ENCODE measurements at regions not wholly inside any gene's neighbourhood (a gene's known extent, or its start where the extent isn't known, plus 50 kb on each side); places are given as distances from the start of the nearest gene placed in this dataset.
"Not testable (repeated sequence)": the region's sequence is repeated elsewhere in the genome, so short reads cannot be mapped to it uniquely, and the experiment has no call there.

DNA sequence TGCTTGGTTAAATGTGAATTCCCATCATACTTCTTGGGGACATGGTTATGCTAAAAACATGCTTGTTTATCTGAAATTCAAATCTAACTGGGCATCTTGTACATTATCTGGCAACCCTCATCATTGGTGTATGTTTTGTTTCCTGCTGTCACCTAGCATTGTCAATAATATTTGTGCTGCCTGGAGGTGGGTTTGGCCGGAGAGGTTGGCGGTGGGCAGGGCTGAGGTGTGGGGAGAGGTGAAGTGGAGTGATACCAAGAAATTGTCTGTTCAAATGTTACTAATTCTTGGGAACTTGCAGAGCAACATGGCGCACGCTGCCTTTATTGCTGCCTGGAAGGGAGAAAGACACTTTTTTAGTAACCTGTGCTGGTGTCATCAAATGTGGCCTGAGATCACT is 280.5 kb downstream of the VRK1 start:
- no peak for DNase-seq

DNA sequence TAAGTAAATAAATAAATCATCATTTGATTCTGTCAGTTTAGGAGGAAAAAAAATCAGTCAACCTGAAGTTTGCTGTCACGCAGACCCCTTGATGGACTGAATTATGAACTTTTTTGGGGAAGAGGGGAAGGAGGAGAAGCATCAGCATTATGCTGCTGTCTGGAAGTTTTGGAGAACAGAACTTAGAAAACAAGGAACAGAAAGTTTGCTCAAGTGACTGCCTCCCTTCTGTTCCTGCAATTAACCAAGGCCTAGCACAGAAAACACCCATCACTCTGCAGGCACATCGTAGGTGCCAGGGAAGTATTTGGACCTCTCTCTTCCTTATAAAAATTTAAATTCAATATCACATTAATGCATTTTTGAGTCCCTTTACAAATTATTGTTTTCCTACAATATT is 283.8 kb downstream of the VRK1 start:
- no peak for DNase-seq

DNA sequence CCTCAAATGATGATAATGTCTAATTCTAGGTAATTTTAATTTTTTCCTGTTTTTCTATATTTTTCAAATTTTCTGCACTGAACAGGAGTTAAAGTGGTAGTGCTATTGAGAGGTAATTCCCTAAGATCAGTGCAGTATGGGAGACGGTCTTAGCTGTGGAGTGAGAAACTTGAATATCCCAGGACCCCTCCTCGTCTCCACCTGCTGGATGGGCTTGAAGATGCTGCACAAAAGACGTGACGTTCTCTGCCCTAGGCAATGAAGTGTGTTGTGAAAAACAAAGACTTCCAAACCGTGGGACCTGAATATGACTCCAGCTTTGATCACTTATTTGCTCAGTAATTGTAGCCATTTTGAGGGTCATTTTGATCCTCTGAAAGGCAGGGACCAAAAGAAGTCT is 298.1 kb downstream of the VRK1 start:
- no peak for DNase-seq

DNA sequence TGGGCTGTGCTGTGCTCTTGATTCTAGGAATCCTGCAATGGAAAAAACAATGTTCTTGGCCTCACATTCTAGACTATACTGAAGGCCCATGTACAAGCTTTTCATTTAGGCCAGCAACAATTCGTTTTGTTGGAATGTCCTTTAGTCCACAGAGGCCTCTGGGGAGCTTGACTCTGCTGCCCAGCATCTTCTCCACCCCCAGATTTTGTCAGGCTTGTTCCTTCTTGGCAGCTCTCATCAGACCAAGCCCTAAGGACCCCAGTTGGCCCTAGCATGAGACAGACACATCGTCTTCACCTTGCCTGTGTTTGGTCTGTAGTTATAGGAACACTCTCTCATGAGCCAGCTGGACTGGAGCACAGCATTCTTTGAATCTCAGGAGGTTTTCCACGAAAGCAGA is 300.1 kb downstream of the VRK1 start:
- no peak for DNase-seq

DNA sequence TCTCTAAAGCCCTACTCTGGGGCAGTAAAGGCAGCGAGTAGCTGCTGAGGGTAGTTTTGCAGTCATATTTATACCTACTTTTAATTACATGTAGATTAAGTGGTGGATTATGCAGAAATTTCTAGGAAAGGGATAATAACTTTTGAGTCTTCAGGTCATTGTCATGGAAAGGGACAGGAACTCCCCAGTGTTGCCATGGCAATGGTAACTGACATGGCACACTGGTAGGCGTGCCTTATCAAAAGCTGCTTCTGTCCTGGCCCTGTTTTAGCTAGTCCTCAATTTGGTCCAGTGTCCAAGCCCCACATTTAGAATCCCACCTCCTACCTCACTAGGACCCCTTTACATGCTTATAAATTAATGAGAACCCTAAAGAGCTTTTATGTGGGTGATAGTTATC is 303.1 kb downstream of the VRK1 start:
- DNase-seq, result no peak

DNA sequence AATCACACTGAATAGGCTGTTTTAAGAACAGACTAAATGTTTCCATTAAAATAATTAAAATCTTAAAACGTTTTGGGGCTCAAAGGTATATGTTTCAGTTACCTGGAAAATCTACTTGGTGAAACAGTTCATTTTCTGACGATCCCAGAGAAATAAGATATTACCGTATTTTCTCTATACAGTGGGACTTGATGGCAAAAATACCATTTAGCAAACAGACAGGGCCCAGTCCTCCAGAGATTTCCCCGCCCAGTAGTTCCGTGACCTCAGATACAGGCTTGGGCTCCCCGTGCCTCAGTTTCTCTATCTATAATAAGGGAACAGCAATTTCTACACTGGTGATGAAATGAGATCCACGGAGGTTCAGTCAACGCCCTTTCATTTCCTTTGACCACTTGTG is 304.4 kb downstream of the VRK1 start:
- DNase-seq, result no peak

DNA sequence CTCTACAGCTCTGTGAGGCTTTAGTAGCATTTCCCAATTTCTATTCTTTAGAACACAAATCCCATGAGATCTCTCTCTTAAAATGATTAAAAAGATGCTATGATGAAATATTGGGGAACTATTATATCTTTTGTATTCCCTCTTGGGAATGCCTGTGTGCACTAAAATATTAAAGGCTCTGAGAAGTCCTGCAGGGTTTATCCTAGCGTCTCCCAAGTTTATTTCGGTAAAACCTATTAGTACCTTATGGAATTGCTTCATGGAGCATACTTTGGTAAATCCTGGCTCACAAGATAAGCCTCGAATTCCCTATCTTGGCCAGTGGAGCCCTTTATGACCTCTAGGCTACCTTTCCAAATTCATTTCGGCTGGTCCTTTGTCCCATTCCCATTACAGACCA is 306.8 kb downstream of the VRK1 start:
- DNase-seq, result no peak

DNA sequence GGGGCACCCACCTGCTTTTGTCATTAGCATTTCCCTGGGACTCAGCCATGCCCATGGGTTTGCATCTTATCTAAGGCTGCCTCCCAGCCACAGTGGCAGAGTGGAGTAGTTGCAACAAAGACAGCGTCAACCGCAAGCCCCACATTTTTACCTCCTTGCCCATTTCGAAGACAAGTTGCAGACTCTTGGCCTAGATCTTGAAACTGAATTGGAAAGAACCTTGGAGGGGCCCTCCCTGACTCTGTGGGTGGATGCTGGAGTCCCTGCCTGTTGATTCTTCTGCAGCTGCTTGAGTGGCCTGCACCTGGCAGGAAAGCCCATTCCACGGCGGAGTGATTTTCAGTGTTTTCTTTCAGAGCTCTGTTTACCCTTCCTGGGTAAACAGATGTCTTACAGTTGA is 309.0 kb downstream of the VRK1 start:
- DNase-seq, result no peak

DNA sequence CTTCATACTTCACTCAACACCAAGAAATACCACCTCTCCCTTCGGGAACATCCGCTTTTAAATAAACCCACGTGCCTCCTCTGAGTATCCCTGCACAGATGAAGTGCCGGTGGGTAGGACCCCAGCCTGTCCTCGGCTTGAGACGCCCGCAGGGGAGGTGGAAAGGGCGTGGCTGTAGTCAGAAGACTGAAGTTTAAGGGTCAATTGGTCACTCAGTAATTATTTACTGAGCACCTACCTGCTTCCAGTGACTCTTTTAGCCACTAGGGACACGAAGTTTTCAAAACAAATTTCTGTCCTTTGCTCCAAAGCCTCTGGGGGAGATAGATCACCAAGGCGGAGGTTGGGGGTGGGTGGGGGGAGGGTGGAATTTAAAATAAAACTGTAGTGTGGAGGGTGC is 309.4 kb downstream of the VRK1 start:
- DNase-seq, result no peak

DNA sequence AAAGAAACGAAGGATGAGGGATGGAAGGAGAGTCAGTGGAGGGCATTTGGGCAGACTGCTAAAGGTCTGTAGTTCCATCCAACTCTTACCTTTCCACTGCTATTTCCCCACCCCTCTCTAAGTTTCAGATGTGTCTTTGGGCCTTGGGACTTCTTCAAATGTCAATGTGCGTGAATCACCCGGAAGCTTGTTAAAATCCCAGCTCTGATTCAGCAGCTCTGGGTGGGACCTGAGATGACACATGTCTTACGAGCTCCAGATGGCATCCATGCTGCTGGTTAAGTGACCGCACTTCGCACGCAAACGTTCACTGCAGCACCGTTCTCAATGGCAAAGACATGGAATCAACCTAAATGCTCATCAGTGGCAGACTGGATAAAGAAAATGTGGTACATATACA is 309.9 kb downstream of the VRK1 start:
- DNase-seq, result no peak

DNA sequence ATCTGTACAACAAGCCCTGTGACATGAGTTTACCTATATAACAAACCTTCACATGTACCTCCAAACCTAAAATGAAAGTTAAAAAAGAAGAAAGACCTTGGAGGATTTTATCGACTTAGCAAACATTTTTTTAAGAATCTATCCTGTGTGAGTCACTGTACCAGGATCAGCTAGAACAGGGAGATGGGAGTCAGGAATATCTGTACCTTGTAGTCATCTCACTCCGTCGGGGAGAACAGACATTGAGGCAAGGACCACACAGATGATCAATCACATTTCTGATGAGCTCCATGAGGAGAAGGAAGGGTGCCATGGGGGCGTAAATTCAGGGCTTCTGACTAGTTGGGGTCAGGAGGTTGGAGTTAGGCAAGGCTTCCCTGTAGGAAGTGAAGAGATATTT is 310.6 kb downstream of the VRK1 start:
- DNase-seq, result no peak

DNA sequence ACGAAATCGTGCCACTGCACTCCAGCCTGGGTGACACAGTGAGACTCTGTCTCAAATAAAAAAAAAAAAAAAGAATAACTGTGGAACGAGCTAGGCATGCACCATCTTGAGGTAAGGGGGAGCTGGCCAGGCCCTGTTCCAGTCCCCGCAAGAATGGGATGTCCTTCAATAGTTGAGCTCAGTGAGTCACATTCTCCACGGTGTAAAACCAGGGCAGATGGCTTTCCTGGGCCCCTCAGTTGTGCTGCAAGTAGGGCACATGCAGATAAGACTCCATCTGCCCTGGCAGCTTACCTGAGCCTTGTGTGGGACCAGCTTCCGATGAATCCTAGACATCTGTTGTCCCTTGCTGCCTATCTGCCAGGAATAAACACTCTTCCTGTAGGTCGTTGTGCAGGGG is 312.1 kb downstream of the VRK1 start:
- no peak for DNase-seq

DNA sequence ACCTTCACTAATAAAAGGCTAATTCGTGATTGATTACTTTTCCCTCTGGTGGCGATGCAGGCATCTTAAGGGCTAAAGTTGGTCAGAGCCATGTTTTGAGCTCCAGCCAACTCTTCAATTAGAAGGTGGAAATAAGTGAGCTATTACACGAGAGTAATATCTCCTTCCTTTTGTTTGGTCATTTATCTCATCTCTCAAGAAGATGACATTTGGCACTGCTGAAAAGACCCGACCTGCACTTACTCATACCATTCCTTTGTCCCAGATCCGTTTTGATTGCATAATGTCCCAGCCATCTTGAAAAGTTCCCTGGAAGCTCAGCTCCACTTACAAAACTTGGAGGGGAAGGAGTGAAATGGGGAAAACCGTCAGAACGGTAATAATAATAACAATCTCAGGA is 316.2 kb downstream of the VRK1 start:
- DNase-seq, result no peak

DNA sequence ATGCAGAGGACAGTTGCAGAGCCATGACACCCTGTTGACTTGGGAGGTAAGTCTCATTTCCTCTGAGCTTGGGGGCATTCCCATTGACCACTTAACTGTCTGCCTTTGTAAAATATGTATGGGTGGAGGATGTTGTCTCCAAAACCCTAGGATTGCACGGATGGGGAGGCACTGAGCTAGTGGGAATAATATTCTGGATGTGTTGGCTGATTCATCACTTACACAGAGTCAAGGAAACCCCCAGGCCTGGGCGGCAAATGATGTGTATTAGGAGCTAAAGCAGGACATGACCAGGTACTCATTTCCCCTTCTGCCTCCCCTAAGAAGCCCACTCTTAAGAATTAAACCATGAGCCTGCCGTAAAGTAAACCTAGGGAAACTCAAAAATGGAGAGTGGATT is 319.4 kb downstream of the VRK1 start:
- DNase-seq, result no peak

DNA sequence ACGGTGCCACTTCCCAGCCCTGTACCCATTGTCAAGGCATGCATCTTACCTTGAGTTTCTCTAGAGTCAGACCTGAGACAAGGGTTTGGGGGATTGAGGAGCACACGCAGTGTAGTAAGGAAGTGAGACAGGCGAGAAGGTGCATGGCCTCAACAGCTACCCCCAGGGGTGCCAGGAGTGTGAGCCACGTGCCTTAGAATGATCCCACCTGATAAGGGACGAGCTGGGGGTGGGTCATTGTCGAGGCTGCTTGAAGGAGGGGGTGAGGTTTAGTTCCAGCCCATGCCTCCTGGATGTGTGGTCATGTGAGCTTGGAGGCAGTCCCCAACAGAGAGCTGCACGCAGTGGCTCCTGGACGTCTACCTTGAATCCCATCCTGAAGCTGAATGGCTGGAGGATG is 320.5 kb downstream of the VRK1 start:
- DNase-seq, result no peak

DNA sequence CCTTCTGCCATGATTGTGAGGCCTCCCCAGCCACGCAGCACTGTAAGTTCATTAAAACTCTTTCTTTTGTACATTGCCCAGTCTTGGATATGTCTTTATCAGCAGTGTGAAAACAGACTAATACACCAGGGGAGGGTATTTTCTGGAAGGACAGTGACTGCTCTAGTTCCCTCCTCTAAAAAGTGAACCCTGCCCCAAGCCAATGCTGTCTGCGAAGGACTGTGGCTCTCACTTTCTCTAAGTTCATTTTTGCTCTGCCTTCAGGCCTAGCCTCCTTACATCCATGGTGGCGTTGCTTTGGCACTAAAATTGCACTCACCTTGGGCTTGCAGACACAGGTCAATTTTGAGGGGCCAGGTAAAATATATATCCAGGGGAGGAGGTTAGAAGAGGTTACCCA is 323.0 kb downstream of the VRK1 start:
- no peak for DNase-seq

DNA sequence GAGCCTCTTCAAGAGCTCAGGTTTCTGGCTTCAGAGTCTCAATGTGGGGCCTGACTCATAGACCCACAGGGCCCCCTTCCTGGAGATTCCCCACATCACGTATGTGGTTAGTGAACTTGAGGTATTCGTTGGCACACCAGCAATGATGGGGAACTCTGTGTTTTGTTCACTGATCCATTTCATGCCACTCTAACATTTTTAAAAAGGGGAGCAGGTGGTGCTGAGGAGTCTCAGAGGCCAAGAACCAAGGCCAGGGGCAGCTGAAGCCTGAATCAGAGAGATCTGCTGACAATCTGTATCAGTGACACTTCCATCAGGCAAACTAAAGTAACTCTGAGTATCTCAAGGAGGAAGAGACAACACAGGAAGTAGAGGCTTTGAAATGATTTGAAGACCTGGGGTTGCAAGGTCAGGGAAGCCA is 323.4 kb downstream of the VRK1 start:
- DNase-seq, result peak; percentile 38

DNA sequence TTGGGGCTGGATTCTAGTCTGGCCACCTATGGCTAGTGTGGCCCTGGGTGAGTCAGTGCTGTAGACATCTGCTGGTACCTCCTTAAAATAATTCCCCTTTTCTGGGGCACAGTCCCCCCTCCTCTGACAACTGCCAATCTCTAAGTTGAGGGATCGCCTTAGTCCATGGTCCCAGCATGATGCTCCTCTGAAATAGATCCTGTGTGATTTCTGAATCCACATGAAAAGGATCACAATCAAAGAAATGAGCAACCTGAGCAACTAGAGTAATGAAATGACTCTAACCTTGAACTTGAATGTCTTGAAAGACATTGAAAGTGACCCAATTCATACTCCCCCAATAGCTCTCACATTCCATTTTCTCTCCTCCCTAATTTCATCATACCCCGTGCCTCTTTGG is 332.5 kb downstream of the VRK1 start:
- DNase-seq, result no peak

DNA sequence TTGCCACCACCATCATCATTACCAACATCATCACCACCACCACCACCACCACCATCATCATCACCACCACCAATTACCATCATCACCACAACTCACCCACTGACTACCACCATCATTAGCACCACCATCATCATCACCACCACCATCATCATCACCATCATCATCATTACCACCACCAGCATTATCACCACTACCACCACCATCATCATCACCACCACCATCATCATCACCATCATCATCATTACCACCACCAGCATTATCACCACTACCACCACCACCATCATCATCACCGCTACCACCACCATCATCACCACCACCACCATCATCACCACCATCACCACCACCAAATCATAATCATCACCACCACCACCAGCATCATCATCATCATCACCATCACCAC is 338.7 kb downstream of the VRK1 start:
- DNase-seq, result not testable (repeated sequence)

DNA sequence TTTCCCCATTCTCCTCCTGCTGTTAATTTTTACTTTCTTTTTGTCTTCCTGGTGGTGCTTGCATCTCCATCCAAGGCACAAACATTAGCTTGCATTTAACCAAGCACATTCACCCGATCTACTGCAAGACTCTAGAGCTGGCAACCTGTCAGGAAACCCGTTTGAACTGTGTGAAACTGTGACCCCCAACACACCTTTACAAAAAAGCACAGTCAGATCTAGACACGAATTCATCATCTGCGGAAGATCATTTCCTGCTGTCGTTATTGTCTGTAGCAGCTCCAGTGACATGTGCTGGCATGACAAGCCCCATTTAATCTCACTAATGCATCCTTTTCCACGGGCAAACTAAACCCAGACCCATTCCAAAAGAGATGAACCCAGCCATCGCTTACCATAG is 340.5 kb downstream of the VRK1 start:
- DNase-seq, result no peak

DNA sequence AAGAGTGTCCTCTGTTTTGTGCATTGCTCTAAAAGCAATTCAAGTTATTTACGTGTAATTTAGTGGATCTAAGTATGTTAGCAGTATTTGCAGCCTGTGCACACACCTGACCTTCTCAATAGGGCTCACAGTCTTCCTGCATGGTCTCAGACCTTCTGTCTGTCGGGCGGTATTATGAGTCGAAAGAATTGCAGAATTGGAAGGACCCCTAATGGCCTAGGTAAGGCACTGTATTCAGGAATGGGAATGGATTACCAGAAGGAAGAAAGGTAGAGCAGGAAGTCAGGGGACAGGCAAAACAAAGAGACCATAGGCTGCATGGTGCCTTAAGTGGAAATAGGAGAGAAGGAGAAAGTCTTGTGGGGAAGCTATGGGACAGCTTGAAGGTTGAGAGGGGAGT is 341.6 kb downstream of the VRK1 start:
- no peak for DNase-seq

DNA sequence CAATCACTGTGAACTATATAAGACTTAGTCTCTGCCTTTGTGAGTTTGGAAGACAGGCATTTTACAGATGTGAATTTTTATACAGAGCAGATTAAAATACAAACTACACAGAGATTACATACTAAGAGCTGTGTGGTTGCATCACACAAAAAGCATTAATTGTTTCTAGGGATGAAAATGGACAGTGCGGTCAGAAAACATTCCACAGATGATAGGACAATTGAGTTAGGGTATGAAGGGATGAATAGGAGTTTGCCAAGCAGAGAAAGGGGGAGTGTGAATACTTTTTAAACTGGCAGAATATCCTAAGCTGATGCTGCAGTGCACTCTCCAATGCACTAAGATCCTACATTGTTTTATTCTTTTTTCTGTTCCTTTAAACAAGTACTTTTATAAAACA is 345.8 kb downstream of the VRK1 start:
- no peak for DNase-seq

DNA sequence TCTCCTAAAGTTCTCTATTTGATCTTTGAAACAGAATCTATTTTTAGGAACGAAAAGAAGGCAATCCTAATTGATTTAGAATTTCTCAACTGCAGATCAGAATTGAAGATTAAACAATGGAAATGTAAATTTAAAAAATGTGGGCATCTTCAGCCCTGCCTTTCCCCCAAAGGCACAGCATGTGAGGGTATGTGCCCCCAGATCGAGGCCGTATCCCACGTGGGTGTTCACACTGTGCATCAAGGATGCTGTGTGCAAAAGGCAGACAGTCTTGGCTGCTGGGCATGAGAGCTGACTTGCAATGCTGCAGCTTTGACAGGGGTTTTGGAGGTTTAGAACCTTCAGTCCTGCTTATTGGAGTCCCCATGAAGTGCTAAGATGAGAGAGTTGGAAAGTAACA is 346.3 kb downstream of the VRK1 start:
- no peak for DNase-seq

DNA sequence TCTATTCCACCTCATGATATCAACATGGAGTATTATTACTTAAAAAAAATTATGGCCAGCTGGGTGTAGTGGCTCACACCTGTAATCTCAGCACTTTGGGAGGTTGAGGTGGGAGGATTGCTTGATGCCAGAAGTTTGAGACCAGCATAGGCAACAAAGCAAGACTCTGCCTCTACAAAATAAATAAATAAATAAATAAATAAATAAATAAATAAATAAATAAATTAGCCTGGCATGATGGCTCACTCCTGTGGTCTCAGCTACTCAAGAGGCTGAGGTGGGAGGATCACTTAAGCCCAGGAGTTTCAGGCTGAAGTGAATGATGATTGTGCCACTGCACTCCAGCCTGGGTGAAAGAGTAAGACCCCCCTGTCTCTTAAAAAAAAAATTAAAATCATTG is 350.8 kb downstream of the VRK1 start:
- not testable (repeated sequence) for DNase-seq

DNA sequence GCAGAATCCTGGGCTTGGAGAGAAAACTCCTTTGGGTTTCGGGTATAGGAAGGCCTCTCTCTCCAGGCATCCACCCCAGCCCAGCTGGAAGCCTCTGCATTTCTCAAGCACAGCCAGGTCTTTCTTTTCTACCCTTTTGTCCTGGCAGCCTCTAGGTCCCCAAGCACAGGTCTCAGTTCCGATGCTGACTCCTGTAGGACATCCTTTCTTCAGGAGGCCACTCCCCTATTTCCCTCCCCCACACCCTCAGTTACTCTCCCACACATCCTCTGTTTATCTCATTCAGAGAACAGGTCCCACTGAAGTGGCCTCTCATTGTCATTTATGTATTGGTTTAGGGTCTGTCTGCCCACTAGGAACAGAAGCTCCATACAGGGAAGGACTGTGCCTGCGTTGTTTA is 352.6 kb downstream of the VRK1 start:
- DNase-seq, result no peak

DNA sequence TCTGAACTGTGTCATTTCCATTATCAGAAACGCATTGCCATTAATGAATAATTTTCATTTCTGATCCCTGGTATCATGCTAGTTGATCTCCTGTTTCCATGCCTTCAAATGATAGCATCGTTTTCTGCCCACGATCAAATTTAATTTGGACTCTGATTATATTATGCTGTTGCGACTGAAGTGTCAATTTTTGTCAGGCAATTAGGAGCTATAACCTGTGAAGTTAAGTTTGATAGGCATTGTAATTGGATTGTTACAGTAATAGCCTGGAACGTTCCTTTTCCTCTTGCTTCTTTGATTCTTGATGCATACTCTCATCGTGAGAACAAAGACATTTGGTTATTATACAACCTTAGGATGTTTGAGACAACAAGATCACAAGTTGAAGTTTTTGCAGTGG is 356.3 kb downstream of the VRK1 start:
- no peak for DNase-seq

DNA sequence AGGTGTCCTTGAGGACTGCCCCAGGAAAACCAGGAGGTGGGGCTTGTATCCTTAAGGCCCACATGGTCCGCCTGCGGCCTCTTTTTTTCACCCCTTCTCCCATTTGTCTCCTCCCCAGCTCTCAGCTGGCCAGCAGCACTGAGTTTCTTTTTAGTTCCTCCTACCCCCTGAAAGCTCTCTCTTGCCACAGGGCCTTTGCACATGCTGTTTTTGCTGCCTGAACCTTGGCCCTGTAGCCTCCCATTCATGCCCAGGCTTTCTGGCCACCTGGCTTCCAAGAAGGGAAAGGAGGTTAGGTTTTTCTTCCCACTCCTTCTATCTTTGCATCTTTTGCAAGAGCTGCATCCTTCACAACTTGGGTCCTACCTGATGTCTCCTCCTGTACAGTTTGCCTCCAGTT is 358.1 kb downstream of the VRK1 start:
- no peak for DNase-seq
